Vagina (tissue), 2 donors: ENCODE measurements at regions not wholly inside any gene's neighbourhood (a gene's known extent, or its start where the extent isn't known, plus 50 kb on each side); places are given as distances from the start of the nearest gene placed in this dataset.
"Not testable (repeated sequence)": the region's sequence is repeated elsewhere in the genome, so short reads cannot be mapped to it uniquely, and the experiment has no call there.

Source experiments
- DNase-seq, 2 donors: peaks; one replicate each; pipeline ENCODE4 v3.0.0-alpha.2; 2017; ENCODE audit errors: extremely low spot score in 2 of 2
- H3K27ac ChIP-seq: fragments of 200-600 bp; sonication (generic); one replicate; pipeline ENCODE4 v1.5.1; 2019
- H3K27me3 ChIP-seq: fragments of 200-600 bp; sonication (generic); one replicate; pipeline ENCODE4 v1.5.1; 2019
- H3K36me3 ChIP-seq, 2 donors: fragments of 200-600 bp; sonication (generic); one replicate each; pipeline ENCODE4 v1.5.1; 2017 to 2019
- H3K4me1 ChIP-seq: fragments of 200-600 bp; sonication (generic); one replicate; pipeline ENCODE4 v1.5.1; 2019
- H3K4me3 ChIP-seq, 2 donors: fragments of 200-600 bp; sonication (generic); 1 replicate in 1 of 2; 2 replicates in 1 of 2; pipeline ENCODE4 v1.5.1; 2016 to 2019
- H3K9me3 ChIP-seq: fragments of 200-600 bp; sonication (generic); one replicate; pipeline ENCODE4 v1.5.1; 2019
- CTCF ChIP-seq, 3 experiments: fragments of 450-650 bp in 2 of 3; fragments of 200-600 bp in 1 of 3; sonication (generic) in 1 of 3; IDR thresholded peaks; one replicate each; pipeline ENCODE4 v1.5.1; 2017 to 2019; ENCODE audit warnings: antibody characterized with exemption in 3 of 3, mild to moderate bottlenecking in 2 of 3, moderate library complexity in 2 of 3
- POLR2A ChIP-seq, 2 donors: fragments of 450-650 bp; IDR thresholded peaks; one replicate each; pipeline ENCODE4 v1.6.1; 2017; ENCODE audit warnings: antibody characterized with exemption in 2 of 2, mild to moderate bottlenecking in 2 of 2, moderate library complexity in 2 of 2
- POLR2AphosphoS5 ChIP-seq, 2 donors: sonication (generic); formaldehyde crosslinking; IDR thresholded peaks; one replicate each; pipeline ENCODE4 v1.9.0; 2017; ENCODE audit warnings: antibody characterized with exemption in 2 of 2, mild to moderate bottlenecking in 2 of 2, low read depth in 1 of 2; ENCODE audit not compliant: insufficient read depth in 1 of 2
- intact Hi-C: fragments of 100-400 bp; cut with DNase I; formaldehyde crosslinking; loops from one replicate; pipeline ENCODE4 v1.15.1; 2023

DNA sequence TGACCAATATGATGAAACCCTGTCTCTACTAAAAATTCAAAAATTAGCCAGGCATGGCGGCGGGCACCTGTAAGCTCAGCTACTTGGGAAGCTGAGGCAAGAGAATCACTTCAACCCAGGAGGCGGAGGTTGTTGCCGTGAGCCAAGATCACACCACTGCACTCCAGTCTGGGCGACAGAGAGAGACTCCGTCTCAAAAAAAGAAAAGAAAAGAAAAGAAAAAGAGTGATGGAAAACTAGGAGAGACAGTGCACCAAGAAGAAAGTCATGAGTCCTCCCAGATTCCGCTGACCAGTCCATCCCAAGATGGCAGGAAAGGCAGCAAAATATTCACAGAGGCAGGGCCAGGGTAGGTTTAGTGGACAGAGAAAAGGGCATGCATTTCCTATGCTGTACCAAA, 226.9 kb downstream of the ASMT start:
- Histone ChIP-seq H3K27ac (no peak overlapping the region), H3K4me1 (no peaks in the 10 kb centered on the region), H3K9me3 (no peaks in the 10 kb centered on the region), H3K36me3 (no peaks in the 10 kb centered on the region), H3K4me3 (no peak overlapping the region), H3K27me3 (no peaks in the 10 kb centered on the region)
- TF ChIP-seq CTCF (IDR thresholded peaks at IDR 0.05) (no peak), POLR2AphosphoS5 (IDR thresholded peaks at IDR 0.05; ENCODE audit: insufficient read depth in 1 of 2, low read depth in 1 of 2) (no peak), POLR2A (IDR thresholded peaks at IDR 0.05) (no peak)
- intact Hi-C loops = no loop called here
- DNase-seq = no peak

DNA sequence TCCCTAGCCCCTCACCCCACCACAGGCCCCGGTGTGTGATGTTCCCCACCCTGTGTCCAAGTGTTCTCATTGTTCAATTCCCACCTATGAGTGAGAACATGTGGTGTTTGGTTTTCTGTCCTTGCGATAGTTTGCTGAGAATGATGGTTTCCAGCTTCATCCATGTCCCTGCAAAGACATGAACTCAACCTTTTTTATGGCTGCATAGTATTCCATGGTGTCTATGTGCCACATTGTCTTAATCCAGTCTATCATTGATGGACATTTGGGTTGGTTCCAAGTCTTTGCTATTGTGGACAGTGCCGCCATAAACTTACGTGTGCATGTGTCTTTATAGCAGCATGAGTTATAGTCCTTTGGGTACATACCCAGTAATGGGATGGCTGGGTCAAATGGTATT, 232.1 kb downstream of the ASMT start:
- H3K4me3 ChIP-seq = not testable (repeated sequence)

GRCh38 chrX:1847790-1848189, 232.9 kb downstream of the ASMT start:
- H3K36me3 ChIP-seq, H3K27ac ChIP-seq, intact Hi-C loops, H3K9me3 ChIP-seq, H3K27me3 ChIP-seq, DNase-seq, H3K4me3 ChIP-seq, H3K4me1 ChIP-seq: not testable (repeated sequence)

More for the DNA sequence above, 232.1 kb downstream of the ASMT start:
- H3K9me3 ChIP-seq, H3K27me3 ChIP-seq, H3K4me1 ChIP-seq, H3K27ac ChIP-seq, H3K36me3 ChIP-seq, intact Hi-C loops, DNase-seq: not testable (repeated sequence)

DNA sequence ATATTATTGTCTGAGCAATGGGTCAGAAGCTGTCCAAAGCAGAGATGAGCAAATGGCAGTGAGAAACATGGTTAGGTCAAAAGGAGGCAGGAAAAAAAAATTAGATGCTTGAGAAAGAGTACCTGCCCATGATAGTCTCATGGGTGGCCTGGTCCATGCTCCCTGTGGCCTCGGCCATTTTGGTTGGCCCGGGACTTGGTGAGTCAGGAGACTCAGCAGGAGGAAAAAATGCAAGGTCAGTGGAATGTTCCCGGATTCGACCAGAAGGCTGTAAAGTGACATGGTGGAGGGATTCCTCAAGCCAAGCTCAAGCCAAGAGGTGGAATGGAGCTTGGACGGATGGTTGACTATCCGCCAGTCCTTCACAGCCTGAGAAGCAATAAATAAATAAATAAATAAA, 236.7 kb downstream of the ASMT start:
- Histone ChIP-seq H3K36me3 (no peaks in the 10 kb centered on the region), H3K4me1 (no peaks in the 10 kb centered on the region), H3K27ac (no peak overlapping the region), H3K27me3 (no peaks in the 10 kb centered on the region), H3K4me3 (no peak overlapping the region), H3K9me3 (no peaks in the 10 kb centered on the region)
- DNase-seq = no peak
- no peak for TF ChIP-seq CTCF (IDR thresholded peaks at IDR 0.05)
- TF ChIP-seq POLR2A (IDR thresholded peaks at IDR 0.05) = no peak
- TF ChIP-seq POLR2AphosphoS5 (IDR thresholded peaks at IDR 0.05; ENCODE audit: insufficient read depth in 1 of 2, low read depth in 1 of 2) = no peak
- intact Hi-C loops = no loop called here

DNA sequence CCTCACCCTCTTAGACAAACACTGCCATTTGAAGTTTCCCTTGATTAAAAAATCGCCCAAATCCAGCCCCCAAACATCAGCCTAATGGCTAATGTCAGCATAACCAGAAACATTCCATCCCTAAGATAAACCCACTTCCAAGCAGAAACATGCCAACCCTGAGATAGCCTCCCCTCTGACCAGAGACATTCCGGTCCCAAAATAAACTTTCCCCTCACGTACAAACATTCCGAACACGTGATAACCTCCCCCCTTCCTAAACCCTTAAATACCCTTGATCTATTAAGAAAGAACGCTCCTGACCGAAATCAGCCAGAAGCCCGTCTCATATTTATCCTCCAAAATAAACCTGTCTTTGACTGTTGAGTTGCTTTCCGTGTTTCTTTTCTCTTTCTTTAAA, 237.2 kb downstream of the ASMT start:
- intact Hi-C loops = no loop called here

GRCh38 chrX:1853447-1853846, 238.6 kb downstream of the ASMT start:
- no peak overlapping the region for H3K27ac ChIP-seq
- no peak for TF ChIP-seq POLR2AphosphoS5 (IDR thresholded peaks at IDR 0.05; ENCODE audit: insufficient read depth in 1 of 2, low read depth in 1 of 2)
- TF ChIP-seq POLR2A (IDR thresholded peaks at IDR 0.05) = no peak
- no peak for TF ChIP-seq CTCF (IDR thresholded peaks at IDR 0.05)
- no peaks in the 10 kb centered on the region for H3K9me3 ChIP-seq
- no peaks in the 10 kb centered on the region for H3K36me3 ChIP-seq
- intact Hi-C loops = no loop called here
- no peaks in the 10 kb centered on the region for H3K4me1 ChIP-seq
- DNase-seq = no peak
- H3K4me3 ChIP-seq = no peak overlapping the region
- H3K27me3 ChIP-seq = no peaks in the 10 kb centered on the region

More for the DNA sequence above, 237.2 kb downstream of the ASMT start:
- no peak for DNase-seq
- H3K27me3 ChIP-seq = no peaks in the 10 kb centered on the region
- no peak overlapping the region for H3K27ac ChIP-seq
- no peaks in the 10 kb centered on the region for H3K9me3 ChIP-seq
- no peaks in the 10 kb centered on the region for H3K36me3 ChIP-seq
- H3K4me1 ChIP-seq = no peaks in the 10 kb centered on the region
- no peak for TF ChIP-seq CTCF (IDR thresholded peaks at IDR 0.05)
- TF ChIP-seq POLR2A (IDR thresholded peaks at IDR 0.05) = no peak
- TF ChIP-seq POLR2AphosphoS5 (IDR thresholded peaks at IDR 0.05; ENCODE audit: insufficient read depth in 1 of 2, low read depth in 1 of 2) = no peak
- H3K4me3 ChIP-seq = no peak overlapping the region
